IPS-18c (cell line): ENCODE measurements at regions not wholly inside any gene's neighbourhood (a gene's known extent, or its start where the extent isn't known, plus 50 kb on each side); places are given as distances from the start of the nearest gene placed in this dataset.

Experiments
- H3K4me3 ChIP-seq: 2 replicates; pipeline ENCODE4 v1.7.0; 2013; ENCODE audit warnings: low read depth, mild to moderate bottlenecking, low read length, moderate library complexity; ENCODE audit not compliant: insufficient read depth
- H3K9me3 ChIP-seq: one replicate; pipeline ENCODE4 v1.6.1; 2013; ENCODE audit warnings: mild to moderate bottlenecking, low read length, moderate library complexity; ENCODE audit not compliant: control insufficient read depth, insufficient read depth

DNA sequence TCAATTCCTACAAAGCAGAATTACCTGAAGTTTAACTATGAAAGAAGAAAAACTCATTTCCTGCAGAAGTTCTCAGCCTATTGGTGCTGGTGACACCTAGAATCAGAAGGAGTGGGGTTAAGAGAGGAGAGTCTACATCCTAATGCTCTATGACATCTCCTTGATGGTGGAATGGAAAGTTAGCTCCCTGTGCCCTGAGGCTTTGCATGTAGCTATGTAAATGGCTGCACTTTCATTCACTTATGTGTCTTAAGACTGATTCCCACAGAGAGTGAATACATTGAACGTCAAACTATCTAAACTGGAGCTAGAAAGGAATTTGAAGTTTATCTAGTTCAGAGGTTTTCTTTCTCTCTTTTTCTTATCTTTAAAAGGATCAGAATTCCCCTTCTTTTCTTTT, 52.1 kb upstream of the ADRB2 start:
- Histone ChIP-seq H3K4me3 (no peak overlapping the region), H3K9me3 (no peaks in the 10 kb centered on the region)

DNA sequence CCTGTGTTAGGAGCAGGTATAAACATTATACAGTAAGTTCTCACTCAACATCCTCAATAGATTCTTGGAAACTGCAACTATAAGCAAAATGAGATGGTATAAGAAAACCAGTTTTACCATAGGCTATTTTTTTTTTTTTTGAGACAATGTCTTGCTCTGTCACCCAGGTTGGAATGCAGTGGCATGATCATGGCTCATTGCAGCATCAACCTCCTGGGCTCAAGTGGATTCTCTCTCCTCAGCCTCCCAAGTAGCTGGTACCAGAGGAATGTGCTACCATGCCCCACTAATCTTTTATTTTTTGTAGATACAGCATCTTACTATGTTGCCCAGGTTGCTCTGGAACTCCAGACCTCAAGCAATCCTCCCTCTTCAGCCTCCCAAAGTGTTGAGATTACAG, 50.1 kb upstream of the ADRB2 start:
- Histone ChIP-seq H3K9me3 (no peaks in the 10 kb centered on the region), H3K4me3 (no peak overlapping the region)
